ENCODE measurements at regions not wholly inside any gene's neighbourhood (a gene's known extent, or its start where the extent isn't known, plus 50 kb on each side); places are given as distances from the start of the nearest gene placed in this dataset.

- TF ChIP-seq CTCF (IDR thresholded peaks at IDR 0.05 in 8 of 11, conservative IDR thresholded peaks at IDR 0.05 in 3 of 11) (no peak), POLR2AphosphoS5 (IDR thresholded peaks at IDR 0.05) (no peak), POLR2A (IDR thresholded peaks at IDR 0.05) (no peak)
Measured at GRCh38 chr9:21690561-21690960, 111.9 kb upstream of the MTAP start.
